Inflammatory macrophage treated with lipopolysaccharide for 1 hour (primary cell): ENCODE measurements at regions not wholly inside any gene's neighbourhood (a gene's known extent, or its start where the extent isn't known, plus 50 kb on each side); places are given as distances from the start of the nearest gene placed in this dataset.

Experiments used
- DNase-seq, 2 donors: peaks; one replicate each; pipeline ENCODE4 v3.0.0-alpha.2; 2020 to 2022

DNA sequence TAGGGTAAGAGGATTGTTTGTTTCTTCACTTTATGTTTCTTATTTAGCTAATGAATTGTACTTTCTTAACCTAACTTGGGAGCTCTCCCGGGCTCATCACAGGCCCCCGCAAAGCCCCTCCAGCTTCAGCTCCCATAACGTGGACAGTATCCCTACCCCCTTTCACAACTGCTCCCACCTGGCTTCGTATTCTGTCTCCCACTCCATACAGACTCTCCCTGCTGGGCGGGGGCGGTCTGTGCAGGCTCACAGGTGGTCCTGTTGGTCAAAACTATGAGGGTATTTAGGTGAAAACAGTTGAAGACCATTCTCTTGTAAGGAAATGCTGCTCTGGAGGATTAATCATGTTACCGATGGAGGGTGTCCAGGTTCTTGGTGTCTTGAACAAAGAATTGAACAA is 805.3 kb downstream of the SEMA5A start:
- no peak for DNase-seq

DNA sequence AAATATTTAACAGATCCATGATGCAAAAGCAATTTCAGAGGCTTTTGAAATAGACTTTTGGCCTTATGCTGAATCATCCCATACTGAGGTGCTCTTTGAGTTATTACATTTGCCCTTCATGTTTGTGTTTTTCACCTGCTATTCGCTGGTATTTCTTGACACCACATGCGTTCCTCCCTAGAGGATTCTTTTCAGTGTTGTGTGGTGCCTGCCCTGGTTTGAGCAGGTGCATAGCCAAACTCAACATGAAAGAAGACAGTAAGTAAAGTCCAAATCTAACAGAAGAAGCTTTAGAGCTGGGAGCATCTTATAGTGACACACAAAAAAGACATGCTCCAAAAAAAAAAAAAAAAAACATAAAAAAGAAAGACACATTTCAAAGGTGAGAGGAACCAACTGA is 796.3 kb downstream of the SEMA5A start:
- DNase-seq: no peak

DNA sequence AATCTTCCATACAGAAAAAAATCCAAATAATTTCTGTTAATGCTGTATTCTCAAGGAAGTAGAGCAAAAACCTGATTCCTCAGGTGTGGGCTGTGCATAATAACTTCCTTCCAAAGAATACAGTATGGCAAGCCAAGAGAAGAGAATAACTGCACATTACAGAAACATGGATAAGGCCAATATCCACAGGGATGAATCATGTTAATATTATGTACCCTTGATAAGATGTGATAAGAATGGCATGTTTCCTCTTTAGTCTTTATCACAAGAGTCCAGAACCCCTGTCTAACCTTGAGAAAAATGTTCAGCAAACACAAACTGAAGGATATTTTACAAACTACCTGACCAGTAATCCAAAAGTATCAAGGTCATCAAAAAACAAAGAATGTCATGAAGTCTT is 795.8 kb downstream of the SEMA5A start:
- no peak for DNase-seq

DNA sequence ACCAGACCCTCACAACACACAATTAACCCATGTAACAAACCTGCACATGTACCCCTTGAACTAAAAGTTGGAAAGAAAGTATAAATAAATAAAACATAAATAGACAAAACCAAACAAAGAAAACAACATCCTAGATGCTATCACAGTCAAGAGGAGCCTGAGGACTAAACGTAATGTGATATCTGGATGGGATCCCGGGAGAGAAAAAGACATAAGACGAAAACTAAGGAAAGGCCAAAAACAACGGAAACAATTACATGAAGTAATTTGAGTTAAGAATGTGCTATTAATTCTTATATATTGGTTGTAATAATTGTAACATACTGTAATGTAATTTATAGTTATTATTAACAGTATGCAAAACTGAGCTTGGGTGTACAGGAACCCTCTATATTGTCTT is 793.9 kb downstream of the SEMA5A start:
- no peak for DNase-seq

DNA sequence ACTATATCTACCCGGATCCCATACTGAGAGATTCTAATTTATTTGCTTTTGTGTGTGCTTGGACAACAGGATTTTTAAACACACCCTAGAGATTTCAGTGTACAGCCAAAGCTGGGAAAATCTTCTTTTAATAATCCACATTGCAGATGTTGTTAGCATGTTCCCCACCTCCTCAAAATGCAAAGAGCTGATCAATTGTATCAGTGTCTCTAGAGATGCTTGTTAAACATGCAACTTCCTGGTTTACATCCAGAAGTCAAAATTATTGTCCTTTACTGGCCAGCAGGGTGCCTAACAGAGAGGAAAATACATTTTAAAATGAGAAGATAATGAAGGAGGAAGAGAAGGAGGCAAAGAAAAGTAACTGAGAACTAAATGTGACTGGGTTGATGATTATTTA is 793.3 kb downstream of the SEMA5A start:
- DNase-seq: no peak

DNA sequence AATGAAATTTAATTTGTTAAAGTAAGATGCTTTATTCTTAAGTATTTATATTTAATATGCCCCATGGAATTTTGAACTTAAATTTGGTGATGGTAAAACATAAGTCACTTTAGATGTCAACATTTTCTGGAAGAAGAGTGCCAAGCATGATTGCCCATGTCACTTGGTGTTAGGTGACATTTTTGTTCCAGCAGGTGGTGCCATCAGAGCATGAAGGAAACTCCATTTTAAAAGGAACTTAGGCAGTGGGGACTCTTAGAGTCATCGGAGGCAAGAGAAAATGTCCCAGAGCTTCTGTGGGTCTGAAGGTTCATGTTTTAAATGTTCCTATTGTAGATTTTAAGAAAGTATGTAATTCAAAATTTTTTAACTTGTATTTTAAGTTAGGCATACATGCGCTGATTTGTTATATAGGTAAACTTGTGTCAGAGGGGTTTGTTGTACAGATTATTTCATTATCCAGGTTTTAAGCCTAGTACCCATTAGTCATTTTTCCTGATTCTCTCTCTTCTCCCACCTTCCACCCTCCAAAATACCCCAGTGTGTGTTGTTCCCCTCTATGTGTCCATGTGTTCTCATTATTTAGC is 789.3 kb downstream of the SEMA5A start:
- DNase-seq: no peak

DNA sequence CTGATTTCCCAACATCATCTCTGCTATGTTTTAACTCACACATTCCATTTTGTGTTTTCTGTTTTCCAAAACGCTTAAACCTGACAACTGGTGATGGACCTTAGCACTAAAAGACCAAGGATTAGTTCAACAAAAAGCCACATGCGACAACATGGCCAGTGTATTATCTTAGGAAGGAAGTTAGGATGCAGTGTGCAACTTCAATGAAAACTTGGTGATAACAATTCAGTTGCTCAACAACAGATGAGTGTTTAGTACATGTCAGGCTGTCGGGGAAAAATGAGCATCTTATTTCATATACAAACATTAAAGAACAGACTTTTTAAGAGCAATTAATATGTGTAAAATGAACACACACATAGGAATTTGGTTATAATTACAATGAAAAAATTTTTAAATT is 780.0 kb downstream of the SEMA5A start:
- no peak for DNase-seq

DNA sequence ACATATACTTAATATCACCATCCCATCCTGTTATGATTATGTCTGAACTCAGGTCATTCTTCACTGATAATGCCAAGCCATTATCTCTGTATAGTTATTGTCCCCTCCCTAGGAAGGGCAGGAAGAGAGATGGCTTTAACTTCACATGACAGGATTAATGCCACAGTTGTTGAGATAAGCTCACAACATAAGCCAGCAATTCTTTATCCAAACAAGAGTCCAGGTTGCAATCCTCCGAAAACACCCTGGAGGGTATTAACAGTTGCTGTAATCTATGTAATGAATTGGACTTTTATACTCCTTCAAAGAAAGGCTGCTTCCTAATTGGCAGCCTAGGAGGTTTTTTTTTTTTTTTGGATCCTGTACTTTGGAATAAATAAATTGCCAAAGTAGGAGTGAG is 779.4 kb downstream of the SEMA5A start:
- no peak for DNase-seq

DNA sequence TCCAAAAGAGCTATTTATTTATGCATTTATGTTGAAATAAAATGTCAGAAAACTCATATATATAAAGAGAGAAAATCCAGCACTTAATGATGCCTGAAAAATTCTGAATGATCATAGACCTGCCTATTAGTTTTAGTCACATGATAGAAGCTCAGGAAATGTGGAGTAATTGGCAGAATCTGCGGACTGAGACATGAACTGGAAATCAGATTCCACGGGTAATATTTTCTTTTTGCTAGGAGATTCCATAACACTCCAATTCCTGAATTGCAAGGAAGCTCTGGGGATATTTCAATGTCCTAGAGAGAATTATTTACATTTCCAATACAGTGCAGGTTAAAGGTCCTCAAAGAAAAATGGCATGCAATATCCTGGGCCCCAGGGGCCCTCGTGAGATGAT is 778.8 kb downstream of the SEMA5A start:
- no peak for DNase-seq

DNA sequence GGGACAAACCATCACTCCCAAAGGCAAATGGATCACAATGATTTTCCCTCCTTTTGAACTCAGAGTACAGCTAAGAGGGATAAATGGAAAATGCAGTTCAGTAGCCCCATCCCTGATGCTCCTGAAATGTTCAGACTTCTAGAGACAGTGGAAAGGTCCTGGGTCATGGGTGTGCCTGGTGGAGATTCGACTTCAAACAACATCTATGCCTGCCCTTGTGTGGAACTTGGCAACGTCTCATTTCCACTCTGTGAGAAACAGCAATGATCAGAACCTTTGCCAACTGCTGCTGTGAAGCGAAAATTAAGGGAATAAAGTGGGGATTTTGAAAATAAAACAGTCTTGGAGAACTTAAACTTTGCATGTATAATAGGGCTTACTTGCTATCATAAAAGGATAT is 778.1 kb downstream of the SEMA5A start:
- no peak for DNase-seq

DNA sequence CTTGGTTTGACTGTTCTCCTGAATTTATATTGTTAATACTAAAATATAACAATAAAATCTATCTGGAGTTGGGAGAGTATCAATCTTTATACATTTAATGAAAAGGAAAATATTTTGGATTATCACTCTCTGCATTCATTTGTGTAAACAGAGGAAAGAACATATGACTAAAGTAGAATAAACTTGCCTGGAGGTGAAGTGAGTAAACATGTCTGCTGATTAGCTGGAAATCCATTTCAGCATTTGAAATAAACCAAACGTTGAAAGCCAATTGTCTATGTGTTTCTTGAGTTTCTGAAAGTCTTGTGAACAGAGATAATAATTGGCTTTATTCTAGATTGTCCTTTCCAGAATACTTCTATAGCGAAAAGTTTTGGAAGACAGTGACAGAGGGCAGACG is 776.2 kb downstream of the SEMA5A start:
- no peak for DNase-seq

DNA sequence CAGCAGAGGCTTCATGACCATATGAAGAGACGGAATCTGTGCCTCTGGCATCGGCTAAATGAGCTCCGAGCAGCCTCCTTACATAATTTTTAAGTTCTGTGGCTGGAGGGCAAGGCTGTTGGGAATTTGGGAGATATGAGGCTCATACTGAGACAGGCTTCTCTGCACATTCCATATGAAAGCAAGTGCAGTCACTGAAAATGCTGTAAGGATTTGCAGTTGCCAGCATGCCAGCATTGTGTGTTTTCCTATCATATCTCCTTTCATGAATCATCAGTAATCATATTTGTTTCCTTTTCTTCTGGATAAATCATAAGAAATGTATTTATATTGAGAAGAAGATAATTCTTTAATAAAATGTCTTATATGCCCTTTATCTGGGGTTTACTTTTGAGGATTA is 775.4 kb downstream of the SEMA5A start:
- no peak for DNase-seq

DNA sequence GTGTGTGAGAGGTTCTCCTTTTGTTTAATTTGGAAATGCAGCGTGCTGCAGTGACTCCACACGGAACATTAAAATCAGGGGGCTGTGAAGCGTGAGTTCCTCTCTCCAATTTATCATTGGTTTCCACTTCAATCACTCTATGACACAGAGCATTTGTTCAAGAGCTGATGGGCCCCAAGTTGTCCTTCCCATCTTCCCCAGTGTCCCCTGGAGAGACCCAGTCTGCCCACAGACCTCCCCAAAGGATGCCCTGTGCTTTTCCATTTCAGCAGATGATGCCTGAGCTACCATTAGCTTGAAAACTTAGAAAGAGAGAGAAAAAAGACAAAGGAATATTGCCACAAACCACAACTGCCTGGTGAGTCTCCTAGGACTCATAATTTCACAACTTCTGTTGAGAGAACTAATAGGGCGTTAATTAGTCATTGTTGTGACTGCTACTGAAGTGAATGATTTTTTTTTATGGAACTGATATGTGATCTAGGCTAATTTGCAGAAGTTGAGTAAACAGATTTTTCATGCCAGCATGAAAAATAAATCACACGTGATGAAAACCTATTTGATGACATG is 772.7 kb downstream of the SEMA5A start:
- no peak for DNase-seq

DNA sequence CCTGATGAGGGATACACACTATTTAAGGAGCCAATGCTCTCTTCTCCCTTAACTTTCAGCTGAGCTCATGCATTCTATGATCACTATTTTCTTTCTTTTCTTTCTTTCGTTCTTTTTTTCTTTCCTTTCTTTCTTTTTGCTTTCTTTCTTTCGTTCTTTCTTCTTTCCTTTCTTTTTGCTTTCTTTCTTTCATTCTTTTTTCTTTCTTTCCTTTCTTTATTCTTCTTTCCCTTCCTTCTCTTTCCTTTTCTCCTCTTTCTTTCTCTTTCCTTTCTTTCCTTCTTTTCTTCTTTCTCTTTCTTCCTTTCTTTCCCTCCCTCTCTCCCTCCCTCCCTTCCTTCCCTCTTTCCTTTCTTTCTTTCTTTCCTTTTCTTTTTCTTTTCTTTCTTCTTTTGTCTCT is 761.2 kb downstream of the SEMA5A start:
- DNase-seq: no peak

DNA sequence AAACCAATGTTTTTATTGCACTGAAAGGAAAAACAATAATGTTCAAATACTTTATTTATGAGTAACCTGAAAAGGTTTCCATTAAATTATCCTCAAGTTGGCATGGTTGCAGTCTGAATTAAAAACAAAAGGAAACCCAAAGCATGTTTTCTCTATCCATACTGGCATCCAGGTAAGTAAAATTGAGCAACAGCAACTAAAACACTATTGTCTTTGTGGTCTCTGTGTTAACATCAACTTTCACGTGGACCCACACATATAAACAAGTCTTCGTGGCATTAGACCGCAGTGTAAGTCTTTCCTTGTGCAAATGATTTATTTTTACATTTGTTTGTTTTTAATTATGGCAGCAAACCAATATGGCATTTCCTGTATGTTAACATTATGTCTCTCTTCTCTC is 757.6 kb downstream of the SEMA5A start:
- no peak for DNase-seq

DNA sequence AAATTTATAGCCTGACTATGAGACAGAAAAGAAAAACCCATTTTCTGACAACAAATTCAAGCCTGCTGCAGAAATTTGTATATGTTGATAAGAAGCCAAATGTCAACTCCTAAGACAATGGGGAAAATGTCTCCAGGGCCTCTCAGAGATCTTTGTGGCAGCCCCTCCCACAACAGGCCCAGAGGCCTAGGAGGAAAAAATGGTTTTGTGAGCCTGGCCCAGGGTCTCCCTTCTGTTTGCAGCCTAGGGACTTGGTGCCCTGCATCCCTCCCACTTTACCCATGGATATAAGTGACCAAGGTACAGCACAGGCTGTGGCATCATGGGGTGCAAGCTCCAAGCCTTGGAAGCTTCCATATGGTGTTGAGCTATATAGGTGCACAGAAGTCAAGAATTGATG is 740.2 kb downstream of the SEMA5A start:
- no peak for DNase-seq

DNA sequence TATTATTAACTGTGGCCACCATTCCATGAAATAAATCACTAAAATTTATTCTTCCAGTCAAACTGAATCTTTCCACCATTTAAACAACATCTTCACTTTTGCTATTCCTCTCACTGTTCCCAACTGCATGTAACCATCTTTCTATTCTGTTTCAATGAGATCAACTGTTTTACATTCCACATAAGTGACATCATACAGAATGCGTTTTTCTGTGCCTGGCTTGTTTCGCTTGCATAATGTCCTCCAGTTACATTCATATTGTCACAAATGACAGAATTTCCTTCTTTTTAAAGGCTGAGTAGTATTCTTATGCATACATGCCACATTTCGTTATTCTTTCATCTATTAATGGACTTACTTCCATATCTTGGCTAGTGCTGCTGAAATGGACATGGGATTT is 738.2 kb downstream of the SEMA5A start:
- DNase-seq: no peak

DNA sequence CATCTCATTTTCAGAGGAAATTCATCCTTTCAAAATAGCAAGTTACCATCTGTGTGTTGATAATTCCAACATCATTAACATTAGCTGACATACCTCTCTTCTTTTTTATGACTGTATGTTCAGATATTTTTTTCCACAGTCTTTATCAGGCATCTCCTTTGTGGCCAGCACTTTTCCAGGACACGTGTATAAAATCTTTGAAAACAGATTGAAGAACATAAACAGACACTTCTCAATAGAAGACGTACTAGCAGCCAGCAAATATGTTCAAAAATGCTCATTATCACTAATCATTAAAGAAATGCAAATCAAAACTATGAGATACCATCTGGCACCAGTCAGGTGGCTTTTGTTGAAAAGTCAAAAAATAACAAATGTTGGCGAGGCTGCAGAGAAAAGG is 734.3 kb downstream of the SEMA5A start:
- DNase-seq: no peak

DNA sequence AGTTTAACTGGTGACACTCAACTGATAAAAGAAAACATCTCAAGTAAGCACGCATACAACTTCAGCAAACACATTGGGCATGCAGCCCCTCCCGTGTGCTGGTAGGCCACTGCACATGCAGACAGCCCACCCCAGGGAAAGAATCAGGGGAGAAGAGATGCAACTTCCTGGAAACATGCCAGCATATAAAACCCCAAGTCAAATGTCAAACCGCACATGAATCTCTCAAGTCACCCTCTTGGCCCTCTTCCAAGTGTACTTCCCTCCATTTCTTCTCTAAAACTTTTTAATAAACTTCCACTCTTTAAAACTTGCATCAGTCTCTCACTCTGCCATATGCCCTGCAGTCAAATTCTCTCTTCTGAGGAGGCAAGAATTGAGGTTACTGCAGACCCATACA is 732.7 kb downstream of the SEMA5A start:
- DNase-seq: no peak

DNA sequence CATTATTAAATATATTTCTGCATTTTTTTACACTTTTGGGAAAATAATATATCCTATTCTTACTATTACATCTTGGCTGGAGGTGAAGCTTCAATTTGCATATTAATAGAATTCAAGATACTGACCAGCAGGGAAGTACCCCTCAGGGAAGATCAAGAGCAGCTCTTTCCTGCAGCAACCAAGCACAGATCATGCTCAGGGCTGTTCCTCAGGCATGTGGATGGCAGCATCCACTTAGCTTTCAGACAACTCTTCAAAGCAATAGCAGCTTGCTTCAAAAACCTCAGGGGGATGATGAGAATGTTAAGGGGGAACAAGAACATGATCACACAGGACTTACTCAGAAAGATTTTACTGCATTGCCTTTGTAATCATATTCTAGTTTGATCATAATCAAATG is 731.8 kb downstream of the SEMA5A start:
- DNase-seq: no peak

DNA sequence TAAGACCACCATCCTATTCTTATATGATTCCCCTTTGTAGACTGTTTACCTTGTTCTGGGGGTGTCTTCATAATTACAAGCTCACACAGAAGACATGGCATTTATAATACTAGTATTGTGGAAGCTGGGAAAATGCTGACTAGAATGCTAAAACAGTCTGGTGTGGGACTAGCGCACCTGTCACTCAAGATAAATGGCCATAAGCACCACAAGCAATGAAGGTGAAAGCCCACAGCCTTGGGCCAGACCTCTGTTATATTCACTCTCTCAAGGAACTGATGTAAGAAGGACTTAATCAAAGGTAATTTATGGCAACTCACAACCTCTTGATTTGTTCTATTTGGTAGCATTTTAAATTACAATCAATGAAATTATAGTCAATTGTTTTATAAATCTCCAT is 721.5 kb downstream of the SEMA5A start:
- no peak for DNase-seq

DNA sequence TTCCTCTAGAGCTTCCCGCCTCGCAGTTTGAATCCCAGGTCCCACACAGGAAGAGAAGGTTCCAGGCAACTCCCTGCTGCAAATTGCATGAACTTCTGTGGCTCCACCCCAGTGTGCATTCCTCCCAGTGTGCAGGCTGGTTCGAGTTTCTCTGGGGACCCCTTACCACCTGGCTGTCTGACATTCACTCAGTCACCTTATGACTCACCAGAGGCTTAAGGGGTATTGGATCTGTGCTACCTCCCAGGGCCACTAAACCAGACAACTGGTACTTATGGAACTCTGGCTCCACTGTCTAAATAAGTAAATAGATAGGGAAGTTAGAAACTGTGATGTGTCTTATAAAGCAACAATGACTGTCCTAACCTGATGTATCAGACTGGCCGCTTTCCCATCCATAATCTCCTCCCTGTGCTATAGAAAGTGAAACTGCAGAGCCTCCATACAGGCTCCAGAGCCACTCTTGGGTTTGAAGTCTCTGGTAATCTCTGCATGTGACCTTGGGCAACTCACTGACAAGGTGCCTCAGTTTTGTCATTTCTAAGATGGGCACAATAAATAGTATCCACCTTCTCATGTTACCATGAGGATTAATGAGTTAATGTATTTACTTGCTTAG is 720.6 kb downstream of the SEMA5A start:
- DNase-seq: no peak

DNA sequence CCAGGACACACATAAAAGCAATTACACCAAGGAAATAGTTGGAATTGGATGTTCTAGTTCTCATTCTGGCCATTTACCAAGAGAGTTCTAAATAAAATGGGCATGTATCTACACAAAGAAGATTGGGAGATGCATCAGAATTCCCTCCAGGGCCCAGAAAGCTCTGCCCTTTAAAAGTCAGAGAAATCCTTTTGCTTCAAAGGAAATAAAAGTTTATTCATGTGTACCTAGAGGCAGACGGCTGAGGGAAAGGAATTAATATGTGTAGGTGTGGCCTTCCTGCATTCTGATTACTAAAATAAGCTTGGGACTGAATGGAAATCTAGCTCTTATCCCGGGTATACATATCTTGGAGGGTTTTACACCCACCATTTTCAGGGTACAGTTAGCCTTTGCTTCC is 719.4 kb downstream of the SEMA5A start:
- DNase-seq: no peak

DNA sequence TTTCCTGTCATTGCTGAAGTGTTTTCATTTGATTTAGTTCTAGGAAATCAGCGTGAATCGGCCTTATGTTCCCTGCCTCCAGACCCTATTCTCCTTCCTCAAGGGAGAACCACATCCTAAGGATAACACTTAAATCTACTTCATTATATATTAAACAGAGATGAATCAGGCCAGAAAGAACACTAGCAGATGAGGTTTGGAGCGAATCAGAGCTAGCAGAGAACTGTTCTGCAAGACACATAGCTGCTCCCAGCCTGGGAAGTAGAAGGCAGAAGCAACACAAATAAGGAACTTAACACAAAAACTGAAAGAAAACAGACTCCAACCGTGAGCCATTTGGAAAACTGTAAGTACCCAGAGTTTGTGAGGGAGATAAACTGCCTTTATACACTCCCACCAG is 718.2 kb downstream of the SEMA5A start:
- no peak for DNase-seq
